Liver (tissue), 8 donors: ENCODE measurements at regions not wholly inside any gene's neighbourhood (a gene's known extent, or its start where the extent isn't known, plus 50 kb on each side); places are given as distances from the start of the nearest gene placed in this dataset.
A peak's percentile ranks its signal among the peaks of the same experiment; 100 is the strongest.

Source experiments
- DNase-seq: peaks from one replicate; pipeline ENCODE4 v3.0.0-alpha.2; 2017; ENCODE audit warnings: low spot score
- H3K27ac ChIP-seq, 2 donors: one replicate each; pipeline ENCODE4 v1.7.0; 2013; ENCODE audit warnings: inconsistent platforms in 2 of 2, low read length in 2 of 2, control low read depth in 1 of 2, low read depth in 1 of 2, mild to moderate bottlenecking in 1 of 2
- H3K27me3 ChIP-seq, 4 donors: one replicate each; pipeline versions ENCODE4 v1.6.1 to v1.7.0; 2013; ENCODE audit warnings: low read length in 3 of 4, inconsistent platforms in 1 of 4, mild to moderate bottlenecking in 1 of 4, moderate library complexity in 1 of 4; ENCODE audit not compliant: control insufficient read depth in 4 of 4, insufficient read depth in 4 of 4
- H3K36me3 ChIP-seq, 4 donors: one replicate each; pipeline versions ENCODE4 v1.6.1 to v1.7.0; 2013; ENCODE audit warnings: low read length in 3 of 4, mild to moderate bottlenecking in 3 of 4, low read depth in 1 of 4, moderate library complexity in 1 of 4; ENCODE audit not compliant: control insufficient read depth in 4 of 4, insufficient read depth in 3 of 4
- H3K4me1 ChIP-seq, 4 donors: one replicate each; pipeline versions ENCODE4 v1.6.1 to v1.7.0; 2013; ENCODE audit warnings: low read length in 3 of 4, mild to moderate bottlenecking in 3 of 4, moderate library complexity in 1 of 4; ENCODE audit not compliant: control insufficient read depth in 4 of 4, insufficient read depth in 4 of 4
- H3K4me3 ChIP-seq, 3 donors: one replicate each; pipeline versions ENCODE4 v1.6.1 to v1.7.0; 2013; ENCODE audit warnings: low read length in 3 of 3, control low read depth in 1 of 3, low read depth in 1 of 3, mild to moderate bottlenecking in 1 of 3
- H3K9ac ChIP-seq, 2 donors: one replicate each; pipeline ENCODE4 v1.7.0; 2013; ENCODE audit warnings: low read length in 2 of 2, mild to moderate bottlenecking in 2 of 2, moderate library complexity in 2 of 2, control low read depth in 1 of 2, low read depth in 1 of 2
- H3K9me3 ChIP-seq, 4 donors: one replicate each; pipeline versions ENCODE4 v1.6.1 to v1.7.0; 2013; ENCODE audit warnings: low read length in 3 of 4; ENCODE audit not compliant: control insufficient read depth in 4 of 4
- FOXA1 ChIP-seq: IDR thresholded peaks from 2 replicates; pipeline ENCODE4 v1.6.1; 2016; ENCODE audit warnings: antibody characterized with exemption
- FOXA2 ChIP-seq: IDR thresholded peaks from 2 replicates; pipeline ENCODE4 v1.6.1; 2016; ENCODE audit warnings: antibody characterized with exemption
- GABPA ChIP-seq, 2 donors: IDR thresholded peaks in 1 of 2; conservative IDR thresholded peaks in 1 of 2; 2 replicates each; pipeline ENCODE4 v1.6.1; 2016; ENCODE audit warnings: antibody characterized with exemption in 2 of 2, mild to moderate bottlenecking in 1 of 2, moderate library complexity in 1 of 2
- HNF4A ChIP-seq, 2 donors: conservative IDR thresholded peaks; 2 replicates each; pipeline ENCODE4 v1.6.1; 2016; ENCODE audit warnings: antibody characterized with exemption in 2 of 2, mild to moderate bottlenecking in 2 of 2
- HNF4G ChIP-seq: IDR thresholded peaks from 2 replicates; pipeline ENCODE4 v1.6.1; 2016; ENCODE audit warnings: antibody characterized with exemption
- JUND ChIP-seq, 2 donors: IDR thresholded peaks; 2 replicates each; pipeline ENCODE4 v1.6.1; 2016; ENCODE audit warnings: antibody characterized with exemption in 2 of 2
- RAD21 ChIP-seq, 2 donors: IDR thresholded peaks; 2 replicates each; pipeline ENCODE4 v1.6.1; 2016; ENCODE audit warnings: antibody characterized with exemption in 2 of 2, mild to moderate bottlenecking in 2 of 2
- RXRA ChIP-seq, 2 donors: IDR thresholded peaks; 2 replicates each; pipeline ENCODE4 v1.6.1; 2017 to 2018; ENCODE audit warnings: antibody characterized with exemption in 2 of 2, mild to moderate bottlenecking in 1 of 2
- SP1 ChIP-seq: IDR thresholded peaks from 2 replicates; pipeline ENCODE4 v1.6.1; 2018; ENCODE audit warnings: antibody characterized with exemption, mild to moderate bottlenecking
- TAF1 ChIP-seq: conservative IDR thresholded peaks from 2 replicates; pipeline ENCODE4 v1.6.1; 2016; ENCODE audit warnings: antibody characterized with exemption, mild to moderate bottlenecking
- YY1 ChIP-seq: IDR thresholded peaks from 2 replicates; pipeline ENCODE4 v1.6.1; 2016; ENCODE audit warnings: antibody characterized with exemption, mild to moderate bottlenecking
- WGBS: extraction: QIAGEN DNeasy Blood & Tissue Kit; methylation state at CpG from one replicate; pipeline ENCODE4 v1.1.7; 2013; 5-methylcytosine and 5-hydroxymethylcytosine counted together
- TF ChIP-seq, protein P1 (sequence below): IDR thresholded peaks from 2 replicates; pipeline ENCODE4 v1.6.1; 2016; ENCODE audit warnings: antibody characterized with exemption
- TF ChIP-seq, protein P2 (sequence below): IDR thresholded peaks from 2 replicates; pipeline ENCODE4 v1.6.1; 2016; ENCODE audit warnings: antibody characterized with exemption
- TF ChIP-seq, protein P3 (sequence below): IDR thresholded peaks from 2 replicates; pipeline ENCODE4 v1.6.1; 2016; ENCODE audit warnings: antibody characterized with exemption
- TF ChIP-seq, protein P4 (sequence below): fragments of 150-350 bp; IDR thresholded peaks from 2 replicates; pipeline ENCODE4 v1.5.1; 2017; ENCODE audit warnings: improper control_type of control experiment, low read depth, low read length; ENCODE audit not compliant: missing input control
- TF ChIP-seq, protein P5 (sequence below): IDR thresholded peaks from 2 replicates; pipeline ENCODE4 v1.6.1; 2016; ENCODE audit warnings: antibody characterized with exemption, mild to moderate bottlenecking
- donor health status: healthy.
- donor health status: healthy.
- donor health status: healthy.
- donor health status: healthy.
- donor health status: healthy.

DNA sequence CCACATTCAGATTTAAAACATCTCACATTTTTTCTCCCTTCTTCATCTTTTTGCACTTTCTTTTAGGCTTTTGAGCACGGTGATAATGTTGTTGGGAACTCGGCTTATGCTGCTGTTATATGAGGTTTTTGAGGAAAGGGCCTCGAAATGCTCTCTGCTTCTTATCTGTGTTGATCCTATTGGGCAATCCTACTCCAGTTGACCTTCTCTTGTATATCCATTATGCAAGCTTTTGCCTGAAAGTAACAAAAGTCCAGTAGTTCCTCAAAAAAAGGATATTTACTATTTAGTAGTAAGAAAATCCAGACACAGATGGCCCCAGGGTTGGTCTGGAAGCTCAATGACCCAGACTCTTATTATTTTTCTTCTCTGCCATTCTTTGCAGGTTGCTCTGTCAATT is 57.7 kb upstream of the SPANXB1 start:
- Histone ChIP-seq H3K9ac (no peak overlapping the region), H3K9me3 (no peaks in the 10 kb centered on the region), H3K4me3 (no peak overlapping the region), H3K36me3 (no peaks in the 10 kb centered on the region), H3K27ac (no peak overlapping the region), H3K27me3 (no peaks in the 10 kb centered on the region), H3K4me1 (peaks cover 0 to 11% (median 8%) of the 10 kb centered on the region in 4 donors)
- no peak for DNase-seq
- WGBS = 29% methylated on average over 3 of the region's 3 CpGs
- TF ChIP-seq, protein P1, sequence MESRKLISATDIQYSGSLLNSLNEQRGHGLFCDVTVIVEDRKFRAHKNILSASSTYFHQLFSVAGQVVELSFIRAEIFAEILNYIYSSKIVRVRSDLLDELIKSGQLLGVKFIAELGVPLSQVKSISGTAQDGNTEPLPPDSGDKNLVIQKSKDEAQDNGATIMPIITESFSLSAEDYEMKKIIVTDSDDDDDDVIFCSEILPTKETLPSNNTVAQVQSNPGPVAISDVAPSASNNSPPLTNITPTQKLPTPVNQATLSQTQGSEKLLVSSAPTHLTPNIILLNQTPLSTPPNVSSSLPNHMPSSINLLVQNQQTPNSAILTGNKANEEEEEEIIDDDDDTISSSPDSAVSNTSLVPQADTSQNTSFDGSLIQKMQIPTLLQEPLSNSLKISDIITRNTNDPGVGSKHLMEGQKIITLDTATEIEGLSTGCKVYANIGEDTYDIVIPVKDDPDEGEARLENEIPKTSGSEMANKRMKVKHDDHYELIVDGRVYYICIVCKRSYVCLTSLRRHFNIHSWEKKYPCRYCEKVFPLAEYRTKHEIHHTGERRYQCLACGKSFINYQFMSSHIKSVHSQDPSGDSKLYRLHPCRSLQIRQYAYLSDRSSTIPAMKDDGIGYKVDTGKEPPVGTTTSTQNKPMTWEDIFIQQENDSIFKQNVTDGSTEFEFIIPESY = peak; percentile 15
- TF ChIP-seq RAD21 (IDR thresholded peaks at IDR 0.05) (no peak), TAF1 (no peak), FOXA1 (no peak), HNF4G (peak; percentile 13), HNF4A (conservative IDR thresholded peaks at IDR 0.05) (peak; percentile 82 to 85), RXRA (IDR thresholded peaks at IDR 0.05) (peak; percentile 53 to 68), SP1 (no peak), JUND (IDR thresholded peaks at IDR 0.05) (peak in 1 of 2 donors; percentile 14), FOXA2 (peak; percentile 7), YY1 (peak; percentile 31)
- TF ChIP-seq, protein P2, sequence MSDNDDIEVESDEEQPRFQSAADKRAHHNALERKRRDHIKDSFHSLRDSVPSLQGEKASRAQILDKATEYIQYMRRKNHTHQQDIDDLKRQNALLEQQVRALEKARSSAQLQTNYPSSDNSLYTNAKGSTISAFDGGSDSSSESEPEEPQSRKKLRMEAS = peak; percentile 11
- TF ChIP-seq, protein P3, sequence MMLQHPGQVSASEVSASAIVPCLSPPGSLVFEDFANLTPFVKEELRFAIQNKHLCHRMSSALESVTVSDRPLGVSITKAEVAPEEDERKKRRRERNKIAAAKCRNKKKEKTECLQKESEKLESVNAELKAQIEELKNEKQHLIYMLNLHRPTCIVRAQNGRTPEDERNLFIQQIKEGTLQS = no peak
- TF ChIP-seq, protein P4, sequence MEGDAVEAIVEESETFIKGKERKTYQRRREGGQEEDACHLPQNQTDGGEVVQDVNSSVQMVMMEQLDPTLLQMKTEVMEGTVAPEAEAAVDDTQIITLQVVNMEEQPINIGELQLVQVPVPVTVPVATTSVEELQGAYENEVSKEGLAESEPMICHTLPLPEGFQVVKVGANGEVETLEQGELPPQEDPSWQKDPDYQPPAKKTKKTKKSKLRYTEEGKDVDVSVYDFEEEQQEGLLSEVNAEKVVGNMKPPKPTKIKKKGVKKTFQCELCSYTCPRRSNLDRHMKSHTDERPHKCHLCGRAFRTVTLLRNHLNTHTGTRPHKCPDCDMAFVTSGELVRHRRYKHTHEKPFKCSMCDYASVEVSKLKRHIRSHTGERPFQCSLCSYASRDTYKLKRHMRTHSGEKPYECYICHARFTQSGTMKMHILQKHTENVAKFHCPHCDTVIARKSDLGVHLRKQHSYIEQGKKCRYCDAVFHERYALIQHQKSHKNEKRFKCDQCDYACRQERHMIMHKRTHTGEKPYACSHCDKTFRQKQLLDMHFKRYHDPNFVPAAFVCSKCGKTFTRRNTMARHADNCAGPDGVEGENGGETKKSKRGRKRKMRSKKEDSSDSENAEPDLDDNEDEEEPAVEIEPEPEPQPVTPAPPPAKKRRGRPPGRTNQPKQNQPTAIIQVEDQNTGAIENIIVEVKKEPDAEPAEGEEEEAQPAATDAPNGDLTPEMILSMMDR = no peak

DNA sequence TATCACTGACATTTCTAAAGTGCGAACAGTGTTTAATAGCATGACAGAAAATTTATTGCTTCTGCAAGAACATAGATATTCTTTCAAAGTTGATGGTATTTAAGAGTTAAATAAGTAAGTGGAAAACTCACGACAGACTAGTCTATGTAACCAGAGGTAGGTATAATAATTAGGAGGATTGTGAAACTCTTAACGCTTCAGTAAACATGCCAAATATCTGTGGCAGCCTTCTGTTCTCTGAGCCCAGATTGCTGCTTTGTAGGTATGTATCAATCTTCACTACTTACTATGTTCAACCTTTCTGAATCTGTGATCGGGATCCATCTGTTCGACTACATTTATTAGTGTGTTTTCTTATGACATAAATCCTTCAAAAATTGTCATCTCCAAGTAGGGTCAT is 53.6 kb upstream of the SPANXB1 start:
- no peak for DNase-seq
- H3K27me3 ChIP-seq = no peaks in the 10 kb centered on the region
- H3K9me3 ChIP-seq = no peaks in the 10 kb centered on the region
- H3K9ac ChIP-seq = no peak overlapping the region
- H3K27ac ChIP-seq = no peak overlapping the region
- peaks cover 0 to 11% (median 4%) of the 10 kb centered on the region in 4 donors for H3K4me1 ChIP-seq
- no peaks in the 10 kb centered on the region for H3K36me3 ChIP-seq
- no peak overlapping the region for H3K4me3 ChIP-seq
- WGBS = 43% methylated on average over 5 of the region's 5 CpGs
- TF ChIP-seq, protein P5, sequence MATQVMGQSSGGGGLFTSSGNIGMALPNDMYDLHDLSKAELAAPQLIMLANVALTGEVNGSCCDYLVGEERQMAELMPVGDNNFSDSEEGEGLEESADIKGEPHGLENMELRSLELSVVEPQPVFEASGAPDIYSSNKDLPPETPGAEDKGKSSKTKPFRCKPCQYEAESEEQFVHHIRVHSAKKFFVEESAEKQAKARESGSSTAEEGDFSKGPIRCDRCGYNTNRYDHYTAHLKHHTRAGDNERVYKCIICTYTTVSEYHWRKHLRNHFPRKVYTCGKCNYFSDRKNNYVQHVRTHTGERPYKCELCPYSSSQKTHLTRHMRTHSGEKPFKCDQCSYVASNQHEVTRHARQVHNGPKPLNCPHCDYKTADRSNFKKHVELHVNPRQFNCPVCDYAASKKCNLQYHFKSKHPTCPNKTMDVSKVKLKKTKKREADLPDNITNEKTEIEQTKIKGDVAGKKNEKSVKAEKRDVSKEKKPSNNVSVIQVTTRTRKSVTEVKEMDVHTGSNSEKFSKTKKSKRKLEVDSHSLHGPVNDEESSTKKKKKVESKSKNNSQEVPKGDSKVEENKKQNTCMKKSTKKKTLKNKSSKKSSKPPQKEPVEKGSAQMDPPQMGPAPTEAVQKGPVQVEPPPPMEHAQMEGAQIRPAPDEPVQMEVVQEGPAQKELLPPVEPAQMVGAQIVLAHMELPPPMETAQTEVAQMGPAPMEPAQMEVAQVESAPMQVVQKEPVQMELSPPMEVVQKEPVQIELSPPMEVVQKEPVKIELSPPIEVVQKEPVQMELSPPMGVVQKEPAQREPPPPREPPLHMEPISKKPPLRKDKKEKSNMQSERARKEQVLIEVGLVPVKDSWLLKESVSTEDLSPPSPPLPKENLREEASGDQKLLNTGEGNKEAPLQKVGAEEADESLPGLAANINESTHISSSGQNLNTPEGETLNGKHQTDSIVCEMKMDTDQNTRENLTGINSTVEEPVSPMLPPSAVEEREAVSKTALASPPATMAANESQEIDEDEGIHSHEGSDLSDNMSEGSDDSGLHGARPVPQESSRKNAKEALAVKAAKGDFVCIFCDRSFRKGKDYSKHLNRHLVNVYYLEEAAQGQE = no peak
- TF ChIP-seq, protein P1 = no peak
- TF ChIP-seq GABPA (IDR thresholded peaks at IDR 0.05 in 1 of 2, conservative IDR thresholded peaks at IDR 0.05 in 1 of 2) (no peak), FOXA2 (peak; percentile 21)
